GM12892 (cell line): ENCODE measurements at regions not wholly inside any gene's neighbourhood (a gene's known extent, or its start where the extent isn't known, plus 50 kb on each side); places are given as distances from the start of the nearest gene placed in this dataset.

Experiments
- POLR2A ChIP-seq: IDR thresholded peaks from 2 replicates; pipeline ENCODE4 v1.6.1; 2011; ENCODE audit warnings: low read depth, low read length, control low read depth
- TAF1 ChIP-seq: IDR thresholded peaks from 2 replicates; pipeline ENCODE4 v1.6.1; 2011; ENCODE audit warnings: low read depth, mild to moderate bottlenecking, control low read depth, low read length, borderline replicate concordance

DNA sequence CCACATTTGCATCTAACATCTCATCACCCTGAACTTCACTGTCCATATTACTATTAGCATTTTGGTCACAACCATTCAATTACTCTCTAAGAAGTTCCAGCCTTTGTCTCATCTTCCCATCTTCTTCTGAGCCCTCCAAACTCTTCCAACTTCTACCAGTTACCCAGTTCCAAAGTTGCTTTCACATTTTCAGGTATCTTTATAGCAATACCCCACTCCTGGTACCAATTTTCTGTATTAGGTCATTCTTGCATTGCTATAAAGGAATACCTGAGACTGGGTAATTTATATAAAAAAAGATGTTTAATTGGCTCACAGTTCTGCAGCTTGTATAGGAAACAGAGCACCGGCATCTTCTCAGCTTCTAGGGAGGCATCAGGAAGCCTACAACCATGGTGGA lies 64.7 kb upstream of the ARHGAP42 start:
- TF ChIP-seq POLR2A (no peak), TAF1 (no peak)
